ENCODE measurements at regions not wholly inside any gene's neighbourhood (a gene's known extent, or its start where the extent isn't known, plus 50 kb on each side); places are given as distances from the start of the nearest gene placed in this dataset.

DNA sequence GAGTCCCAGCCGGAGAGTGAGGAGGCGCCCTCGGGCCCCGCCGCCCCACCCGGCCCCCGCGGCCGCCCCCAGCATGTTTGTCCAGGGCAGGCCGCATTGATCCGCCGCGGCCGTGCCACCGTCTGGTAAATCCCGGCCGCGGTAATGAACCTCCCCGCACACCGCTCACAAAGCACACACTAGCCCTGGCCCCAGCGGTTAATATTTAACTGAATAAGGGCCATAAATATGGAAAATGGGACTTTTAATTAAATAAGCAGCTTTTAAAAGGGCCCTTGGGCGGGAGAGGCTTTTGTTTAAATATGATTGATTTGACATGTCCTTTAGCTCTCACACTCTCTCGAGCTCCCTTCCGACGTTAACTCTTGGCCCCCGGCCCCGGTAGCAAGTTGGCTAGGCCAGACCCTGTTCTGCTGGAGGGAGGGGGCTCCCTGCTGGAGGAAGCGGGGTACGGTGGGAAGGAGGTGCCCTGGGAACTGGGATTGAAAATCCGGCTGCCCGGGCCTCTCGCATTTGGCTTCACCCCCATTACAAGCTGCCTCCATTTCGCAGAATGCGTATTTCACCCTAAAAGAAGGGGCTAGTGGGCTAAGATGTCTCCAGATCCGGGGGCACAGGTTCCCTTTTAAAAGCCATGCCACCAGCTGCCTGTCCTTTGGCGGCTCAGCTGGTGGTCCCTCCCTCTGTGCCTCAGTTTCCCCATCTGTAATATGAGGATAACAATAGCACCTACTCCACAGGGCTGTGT is 199.8 kb downstream of the RBM19 start:
- no peak overlapping the region for H3K27ac ChIP-seq (ENCODE audit: low read depth in 2 of 2, low read length in 2 of 2)
- H3K4me1 ChIP-seq (ENCODE audit: control insufficient read depth in 2 of 3, insufficient read depth in 2 of 3, low read depth in 1 of 3, low read length in 3 of 3), result no peaks in the 10 kb centered on the region
- H3K36me3 ChIP-seq (ENCODE audit: control insufficient read depth in 2 of 3, insufficient read depth in 3 of 3, low read length in 3 of 3), result no peaks in the 10 kb centered on the region
- H3K9me3 ChIP-seq (ENCODE audit: control insufficient read depth in 2 of 3, insufficient read depth in 1 of 3, low read length in 3 of 3), result peaks cover 0 to 3% (median 0%) of the 10 kb centered on the region in 3 donors
- TF ChIP-seq, protein P1, sequence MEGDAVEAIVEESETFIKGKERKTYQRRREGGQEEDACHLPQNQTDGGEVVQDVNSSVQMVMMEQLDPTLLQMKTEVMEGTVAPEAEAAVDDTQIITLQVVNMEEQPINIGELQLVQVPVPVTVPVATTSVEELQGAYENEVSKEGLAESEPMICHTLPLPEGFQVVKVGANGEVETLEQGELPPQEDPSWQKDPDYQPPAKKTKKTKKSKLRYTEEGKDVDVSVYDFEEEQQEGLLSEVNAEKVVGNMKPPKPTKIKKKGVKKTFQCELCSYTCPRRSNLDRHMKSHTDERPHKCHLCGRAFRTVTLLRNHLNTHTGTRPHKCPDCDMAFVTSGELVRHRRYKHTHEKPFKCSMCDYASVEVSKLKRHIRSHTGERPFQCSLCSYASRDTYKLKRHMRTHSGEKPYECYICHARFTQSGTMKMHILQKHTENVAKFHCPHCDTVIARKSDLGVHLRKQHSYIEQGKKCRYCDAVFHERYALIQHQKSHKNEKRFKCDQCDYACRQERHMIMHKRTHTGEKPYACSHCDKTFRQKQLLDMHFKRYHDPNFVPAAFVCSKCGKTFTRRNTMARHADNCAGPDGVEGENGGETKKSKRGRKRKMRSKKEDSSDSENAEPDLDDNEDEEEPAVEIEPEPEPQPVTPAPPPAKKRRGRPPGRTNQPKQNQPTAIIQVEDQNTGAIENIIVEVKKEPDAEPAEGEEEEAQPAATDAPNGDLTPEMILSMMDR (IDR thresholded peaks at IDR 0.05; ENCODE audit: borderline replicate concordance, extremely low read depth, insufficient read depth), result no peak
- no peak for FAIRE-seq
- intact Hi-C loops (cut with DNase I), result no loop called here
- H3K9ac ChIP-seq (ENCODE audit: low read length in 3 of 3), result no peak overlapping the region
- H3K4me3 ChIP-seq (ENCODE audit: low read length in 3 of 3), result no peak overlapping the region
- DNase-seq, result peak in 4 of 5 donors; percentile 52 to 64 (median 58)
- peaks cover 5% of the 10 kb centered on the region for H3K27me3 ChIP-seq (ENCODE audit: control insufficient read depth, insufficient read depth, low read length)

DNA sequence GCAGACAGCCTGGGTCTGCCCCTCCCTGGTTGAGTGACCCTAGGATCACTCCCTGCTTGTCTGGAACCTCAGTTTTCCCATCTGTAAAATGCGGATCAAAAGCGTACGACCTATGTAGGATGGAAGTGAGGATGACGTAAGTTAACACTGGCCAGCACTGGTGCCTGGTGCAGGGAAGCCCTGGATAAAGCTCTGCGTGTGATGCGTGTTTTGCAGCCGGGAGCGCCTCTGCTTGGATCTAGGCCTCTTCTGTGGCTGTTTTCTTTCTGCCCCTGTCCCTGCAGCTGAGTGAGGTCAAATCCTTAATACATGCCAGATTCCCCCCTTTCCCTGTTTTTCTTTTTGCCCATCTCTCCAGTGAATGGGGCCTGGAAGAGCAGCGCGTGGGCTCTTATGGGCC is 201.5 kb downstream of the RBM19 start:
- Histone ChIP-seq H3K9me3 (ENCODE audit: control insufficient read depth in 2 of 3, insufficient read depth in 1 of 3, low read length in 3 of 3) (peaks cover 0 to 3% (median 0%) of the 10 kb centered on the region in 3 donors), H3K9ac (ENCODE audit: low read length in 3 of 3) (no peak overlapping the region), H3K27me3 (ENCODE audit: control insufficient read depth, insufficient read depth, low read length) (peaks cover 5% of the 10 kb centered on the region), H3K27ac (ENCODE audit: low read depth in 2 of 2, low read length in 2 of 2) (no peak overlapping the region), H3K4me3 (ENCODE audit: low read length in 3 of 3) (no peak overlapping the region), H3K4me1 (ENCODE audit: control insufficient read depth in 2 of 3, insufficient read depth in 2 of 3, low read depth in 1 of 3, low read length in 3 of 3) (no peaks in the 10 kb centered on the region), H3K36me3 (ENCODE audit: control insufficient read depth in 2 of 3, insufficient read depth in 3 of 3, low read length in 3 of 3) (no peaks in the 10 kb centered on the region)
- TF ChIP-seq, protein P1 (IDR thresholded peaks at IDR 0.05; ENCODE audit: borderline replicate concordance, extremely low read depth, insufficient read depth), result no peak
- DNase-seq, result no peak
- no peak for FAIRE-seq
- intact Hi-C loops (cut with DNase I), result no loop called here

DNA sequence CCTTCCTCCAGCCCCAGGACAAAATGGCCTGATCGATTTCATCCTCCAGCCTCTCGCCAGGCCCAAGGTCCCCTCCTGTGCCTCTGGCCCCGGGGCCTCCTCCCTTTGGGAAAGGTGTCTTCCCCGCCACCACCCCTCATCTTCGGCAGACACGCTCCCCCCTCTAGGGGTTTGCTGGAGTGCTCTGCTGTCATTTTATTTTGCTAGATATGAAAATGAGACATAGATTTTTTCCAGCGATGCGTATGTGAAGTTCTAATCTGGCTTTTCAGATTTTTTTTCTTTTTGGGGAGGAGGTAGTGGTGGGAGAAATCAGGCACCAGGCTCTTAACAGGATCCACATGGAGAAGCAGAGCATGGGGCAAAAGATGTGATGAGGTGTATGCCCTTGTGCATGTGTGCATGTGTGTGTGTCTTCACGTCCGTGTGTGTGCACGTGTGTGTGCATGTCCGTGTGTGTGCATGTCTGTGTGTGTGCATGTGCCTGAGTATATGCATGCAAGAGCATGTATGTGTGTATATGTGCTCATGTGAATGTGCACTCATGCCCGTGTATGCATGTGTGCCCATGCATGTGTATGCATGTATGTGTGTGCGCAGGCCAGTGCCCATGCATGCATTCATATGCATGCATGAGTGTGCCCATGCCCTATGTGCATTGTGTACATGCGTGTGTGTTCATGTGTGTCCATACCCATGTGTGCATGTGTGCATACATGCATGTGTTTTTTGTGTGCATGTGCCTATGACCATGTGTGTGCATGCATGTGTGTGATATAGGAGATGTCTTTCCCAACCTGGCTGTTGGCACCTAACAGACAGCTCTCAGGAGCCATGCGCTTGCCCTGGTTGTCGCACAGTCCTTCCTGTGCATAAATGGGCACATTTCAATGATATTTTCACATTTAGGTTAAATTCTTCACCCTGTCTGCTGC is 203.0 kb downstream of the RBM19 start:
- Histone ChIP-seq H3K36me3 (ENCODE audit: control insufficient read depth in 2 of 3, insufficient read depth in 3 of 3, low read length in 3 of 3) (no peaks in the 10 kb centered on the region), H3K4me1 (ENCODE audit: control insufficient read depth in 2 of 3, insufficient read depth in 2 of 3, low read depth in 1 of 3, low read length in 3 of 3) (no peaks in the 10 kb centered on the region), H3K4me3 (ENCODE audit: low read length in 3 of 3) (no peak overlapping the region), H3K27ac (ENCODE audit: low read depth in 2 of 2, low read length in 2 of 2) (no peak overlapping the region), H3K27me3 (ENCODE audit: control insufficient read depth, insufficient read depth, low read length) (peaks cover 5% of the 10 kb centered on the region), H3K9ac (ENCODE audit: low read length in 3 of 3) (no peak overlapping the region), H3K9me3 (ENCODE audit: control insufficient read depth in 2 of 3, insufficient read depth in 1 of 3, low read length in 3 of 3) (peaks cover 0 to 3% (median 0%) of the 10 kb centered on the region in 3 donors)
- FAIRE-seq (no peak), DNase-seq (peak in 1 of 5 donors; percentile 9)
- intact Hi-C loops (cut with DNase I), result no loop called here
- TF ChIP-seq, protein P1 (IDR thresholded peaks at IDR 0.05; ENCODE audit: borderline replicate concordance, extremely low read depth, insufficient read depth), result no peak

Data from kidney (tissue), 13 donors.